T-helper 9 cell (primary cell): ENCODE measurements at regions not wholly inside any gene's neighbourhood (a gene's known extent, or its start where the extent isn't known, plus 50 kb on each side); places are given as distances from the start of the nearest gene placed in this dataset.
"Not testable (repeated sequence)": the region's sequence is repeated elsewhere in the genome, so short reads cannot be mapped to it uniquely, and the experiment has no call there.

ENCODE experiments used
- DNase-seq: peaks from one replicate; pipeline ENCODE4 v3.0.0-alpha.2; 2020

DNA sequence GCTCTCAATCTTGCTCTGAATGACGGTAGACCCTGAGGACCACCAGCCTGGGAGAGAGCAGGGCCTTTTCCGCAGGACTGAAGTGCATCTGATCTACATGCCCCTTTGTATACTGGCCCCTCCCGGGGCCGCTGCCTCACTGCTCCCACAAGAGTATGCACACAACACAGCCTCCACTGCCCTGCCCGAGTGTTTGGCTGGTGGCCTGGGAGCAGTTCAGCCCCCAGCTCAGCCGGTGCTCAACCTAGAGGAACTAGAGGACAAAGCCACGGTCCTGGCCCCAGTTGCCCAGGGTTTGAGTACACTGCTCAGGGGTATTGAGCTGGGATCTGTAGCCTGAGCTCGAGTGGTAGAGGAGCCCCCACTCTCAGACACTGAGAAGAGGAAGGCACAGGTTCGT is 118.9 kb upstream of the CAB39 start:
- DNase-seq = no peak

DNA sequence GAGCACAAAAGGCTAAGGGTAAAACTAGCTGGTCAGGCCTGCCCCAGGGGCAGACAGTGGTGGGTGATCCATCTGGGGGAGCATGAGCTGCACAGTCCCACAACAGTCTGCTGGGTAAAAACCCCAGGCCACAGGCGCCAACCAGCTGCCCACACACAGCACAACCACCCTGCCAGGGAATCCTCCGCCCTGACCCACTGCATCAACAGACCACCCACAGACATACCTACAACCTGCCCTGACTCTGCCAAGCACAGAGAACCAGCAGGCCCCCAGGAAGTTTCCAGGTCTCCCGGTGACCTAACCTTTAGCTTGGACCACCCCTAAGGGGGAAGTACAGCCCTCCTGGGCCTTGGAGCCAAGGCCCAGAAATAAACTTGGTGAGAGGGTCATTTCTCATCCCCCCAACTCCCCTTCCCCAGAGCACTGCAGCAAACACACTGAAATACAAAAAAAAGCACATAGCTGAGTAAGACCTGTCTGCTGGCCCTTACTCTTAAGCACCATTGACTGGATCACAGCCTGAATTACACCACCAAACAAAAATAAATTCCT is 118.3 kb upstream of the CAB39 start:
- DNase-seq = no peak

DNA sequence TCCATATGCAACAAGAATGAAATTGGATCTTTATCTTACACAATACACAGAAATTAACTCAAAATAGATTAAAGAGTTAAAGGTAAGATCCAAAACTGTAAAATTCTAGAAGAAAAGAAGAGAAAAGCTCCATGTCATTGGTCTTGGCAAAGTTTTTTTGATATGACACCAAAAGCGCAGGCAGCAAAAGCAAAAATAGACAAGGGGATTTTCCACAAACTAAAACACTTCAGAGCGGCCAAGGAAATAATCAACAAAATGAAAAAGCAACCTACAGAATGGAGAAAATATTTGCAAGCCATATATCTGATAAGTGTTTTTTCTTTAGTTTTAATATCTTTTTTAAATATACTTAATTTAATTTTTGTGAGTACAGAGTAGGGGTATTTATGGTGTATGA is 112.8 kb upstream of the CAB39 start:
- no peak for DNase-seq

DNA sequence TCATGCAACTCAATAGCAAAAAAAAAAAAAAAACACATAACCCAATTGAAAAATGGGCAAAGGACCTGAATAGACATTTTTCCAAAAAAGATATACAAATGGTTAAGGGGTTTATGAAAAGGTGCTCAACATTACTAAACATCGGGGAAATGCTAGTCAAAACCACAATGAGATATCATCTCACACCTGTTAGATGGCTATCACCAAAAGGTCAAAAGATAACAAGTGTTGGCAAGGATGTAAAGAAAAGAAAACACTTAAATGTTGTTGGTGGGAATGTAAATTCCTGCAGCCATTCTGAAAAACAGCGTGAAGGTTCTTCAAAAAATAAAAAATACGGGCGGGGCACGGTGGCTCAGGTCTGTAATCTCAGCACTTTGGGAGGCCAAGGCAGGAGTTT is 112.4 kb upstream of the CAB39 start:
- DNase-seq = no peak

DNA sequence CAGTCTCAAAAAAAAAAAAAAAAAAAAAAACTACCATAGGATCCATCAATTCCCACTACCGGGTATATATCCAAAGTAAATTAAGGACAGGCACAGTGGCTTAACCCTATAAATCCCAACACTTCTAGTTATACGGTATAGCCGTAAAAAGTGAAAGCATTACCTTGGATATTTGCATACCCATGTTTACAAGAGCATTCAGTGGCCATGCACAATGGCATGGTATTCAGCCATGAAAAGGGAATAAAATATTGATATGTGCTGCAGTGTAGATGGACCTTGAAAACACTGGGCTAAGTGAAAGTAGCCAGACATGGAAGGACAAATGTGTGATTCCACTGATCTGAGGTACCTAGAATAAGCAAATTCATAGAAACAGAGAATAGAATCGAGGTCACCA is 111.8 kb upstream of the CAB39 start:
- DNase-seq = no peak

DNA sequence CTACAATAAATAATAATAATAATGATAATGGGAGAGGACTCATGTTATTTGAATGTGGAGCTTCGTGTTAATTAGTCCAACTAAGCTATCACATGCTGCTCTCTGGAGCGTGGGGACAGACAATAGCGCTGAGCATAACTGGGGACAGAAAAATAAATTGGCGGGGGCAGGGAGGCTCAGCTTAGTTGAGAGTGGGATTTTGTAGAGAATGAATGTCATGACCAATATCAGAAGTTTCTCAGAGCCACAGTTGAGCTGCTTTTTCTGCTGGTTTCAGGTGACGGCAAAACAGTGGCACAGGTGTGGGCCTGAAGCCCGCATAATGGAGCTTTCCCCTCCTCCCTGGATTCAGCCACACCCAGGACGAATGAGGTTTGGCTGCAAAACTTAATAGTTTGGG is 111.1 kb upstream of the CAB39 start:
- no peak for DNase-seq

DNA sequence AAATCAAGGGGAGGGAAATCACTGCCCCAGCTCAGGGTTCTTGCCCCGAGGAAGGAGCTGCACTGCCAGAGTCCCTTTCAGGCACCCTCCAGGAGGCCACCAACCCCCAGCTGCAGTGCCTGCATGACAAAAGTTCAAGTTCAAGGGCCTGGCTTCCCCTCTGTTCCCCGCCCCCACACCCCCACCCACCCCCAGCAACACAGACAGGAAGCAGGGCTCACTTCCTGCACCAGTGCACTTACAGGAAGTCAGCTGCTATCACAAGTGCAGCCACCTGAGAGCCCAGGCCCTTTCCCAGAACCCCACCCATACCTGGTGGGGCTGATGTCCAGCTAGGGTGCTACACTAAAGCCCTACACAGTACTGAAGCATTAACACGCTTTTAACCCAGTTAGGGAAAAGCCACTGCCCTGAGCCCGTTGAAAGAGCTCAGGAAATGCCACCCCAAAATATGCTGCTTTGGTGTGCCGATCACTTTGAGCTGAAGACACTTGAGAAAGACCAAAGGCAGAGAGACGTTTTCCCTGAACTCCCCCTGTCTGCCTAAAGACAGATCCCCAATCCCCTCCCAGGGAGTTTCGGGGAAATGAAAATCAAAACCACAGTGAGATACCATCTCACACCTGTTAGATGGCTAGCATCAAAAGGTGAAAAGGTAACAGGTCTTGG is 109.9 kb upstream of the CAB39 start:
- peak; percentile 29 for DNase-seq

DNA sequence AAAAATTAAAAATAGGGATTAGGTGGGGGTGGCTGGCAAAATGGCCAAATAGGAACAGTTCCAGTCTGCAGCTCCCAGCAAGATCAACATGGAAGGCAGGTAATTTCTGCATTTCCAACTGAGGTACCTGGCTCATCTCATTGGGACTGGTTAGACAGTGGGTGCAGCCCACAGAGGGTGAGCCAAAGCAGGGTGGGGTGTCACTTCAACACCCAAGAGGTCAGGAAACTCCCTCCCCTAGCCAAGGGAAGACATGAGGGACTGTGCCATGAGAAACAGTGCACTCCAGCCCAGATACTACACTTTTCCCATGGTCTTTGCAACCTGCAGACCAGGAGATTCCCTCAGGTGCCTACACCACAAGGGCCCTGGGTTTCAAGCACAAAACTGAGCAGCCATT is 109.3 kb upstream of the CAB39 start:
- DNase-seq = not testable (repeated sequence)

DNA sequence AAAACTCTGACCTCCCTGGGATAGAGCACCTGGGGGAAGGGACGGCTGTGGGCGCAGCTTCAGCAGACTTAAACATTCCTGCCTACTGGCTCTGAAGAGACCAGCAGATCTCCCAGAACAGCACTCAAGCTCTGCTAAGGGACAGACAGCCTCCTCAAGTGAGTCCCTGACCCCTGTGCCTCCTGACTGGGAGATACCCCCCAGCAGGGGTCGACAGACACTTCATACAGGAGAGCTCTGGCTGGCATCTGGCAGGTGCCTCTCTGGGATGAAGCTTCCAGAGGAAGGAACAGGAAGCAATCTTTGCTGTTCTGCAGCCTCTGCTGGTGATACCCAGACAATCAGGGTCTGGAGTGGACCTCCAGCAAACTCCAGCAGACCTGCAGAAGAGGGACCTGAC is 108.5 kb upstream of the CAB39 start:
- DNase-seq = not testable (repeated sequence)

DNA sequence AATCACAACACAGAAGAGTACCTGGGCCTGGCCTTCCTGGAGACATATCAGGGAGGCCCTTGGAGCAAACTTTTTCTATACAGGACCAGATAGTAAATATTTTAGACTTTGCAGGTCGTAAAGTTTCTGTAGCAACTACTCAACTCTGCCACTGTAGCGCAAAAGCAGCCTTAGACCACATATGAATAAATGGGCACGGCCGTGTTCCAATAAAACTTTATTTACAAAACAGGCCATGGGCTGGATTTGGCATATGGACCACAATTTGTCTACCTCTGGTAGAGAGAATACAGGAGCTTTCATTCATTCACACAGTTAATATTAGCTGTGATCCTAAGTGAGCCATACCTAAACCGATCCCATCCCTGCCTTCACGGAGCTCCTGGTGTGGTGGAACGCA is 98.6 kb upstream of the CAB39 start:
- DNase-seq = no peak

DNA sequence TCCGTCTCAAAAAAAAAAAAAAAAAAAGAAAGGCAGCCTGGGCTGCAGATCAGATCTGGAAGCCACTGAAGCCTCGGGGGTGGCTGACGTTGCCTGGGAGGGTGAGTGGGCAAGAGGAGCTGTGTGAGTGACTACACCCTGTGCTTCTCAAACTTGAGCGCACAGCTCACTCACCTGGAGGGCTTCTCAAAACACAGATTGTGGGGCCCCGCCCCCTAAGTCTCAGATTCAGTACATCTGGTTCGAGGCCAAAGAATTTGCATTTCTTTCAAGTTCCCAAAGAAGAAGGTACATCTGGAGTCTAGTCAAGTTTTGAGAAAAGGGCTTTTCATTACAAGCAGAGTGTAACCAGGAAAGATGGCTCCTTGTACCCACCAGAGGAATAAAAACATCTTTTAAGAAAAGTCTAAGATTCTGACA is 97.7 kb upstream of the CAB39 start:
- no peak for DNase-seq

DNA sequence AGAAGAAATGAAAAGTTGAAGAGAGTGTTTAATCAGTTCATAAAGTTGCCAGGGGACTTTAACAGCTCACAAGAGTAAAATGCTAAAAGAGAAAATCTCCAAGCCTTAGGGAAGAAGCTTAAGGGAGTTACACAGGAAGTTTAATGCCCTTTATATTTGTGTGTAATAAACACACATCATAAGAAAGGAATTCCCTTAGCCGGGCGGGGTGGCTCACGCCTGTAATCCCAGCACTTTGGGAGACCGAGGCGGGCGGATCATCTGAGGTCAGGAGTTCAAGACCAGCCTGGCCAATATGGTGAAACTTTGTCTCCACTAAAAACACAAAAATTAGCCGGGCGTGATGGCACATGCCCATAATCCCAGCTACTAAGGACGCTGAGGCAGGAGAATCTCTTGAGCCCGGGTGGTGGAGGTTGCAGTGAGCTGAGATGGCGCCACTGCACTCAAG is 95.4 kb upstream of the CAB39 start:
- DNase-seq = not testable (repeated sequence)

DNA sequence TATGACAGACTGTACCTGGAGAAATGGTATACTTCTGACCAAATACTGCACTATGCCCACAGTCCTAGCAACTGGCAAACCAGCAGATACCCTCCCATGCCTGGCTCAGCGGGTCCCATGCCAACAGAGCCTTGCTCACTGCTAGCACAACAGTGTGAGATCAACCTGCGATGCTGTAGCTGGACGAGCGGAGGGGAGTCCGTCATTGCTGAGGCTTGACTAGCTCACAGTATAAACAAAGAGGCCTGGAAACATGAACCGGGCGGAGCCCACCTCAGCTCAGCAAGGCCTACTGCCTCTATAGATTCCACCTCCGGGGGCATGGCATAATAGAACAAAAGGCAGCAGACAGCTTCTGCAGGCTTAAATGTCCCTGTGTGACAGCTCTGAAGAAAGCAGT is 93.2 kb upstream of the CAB39 start:
- DNase-seq = no peak

DNA sequence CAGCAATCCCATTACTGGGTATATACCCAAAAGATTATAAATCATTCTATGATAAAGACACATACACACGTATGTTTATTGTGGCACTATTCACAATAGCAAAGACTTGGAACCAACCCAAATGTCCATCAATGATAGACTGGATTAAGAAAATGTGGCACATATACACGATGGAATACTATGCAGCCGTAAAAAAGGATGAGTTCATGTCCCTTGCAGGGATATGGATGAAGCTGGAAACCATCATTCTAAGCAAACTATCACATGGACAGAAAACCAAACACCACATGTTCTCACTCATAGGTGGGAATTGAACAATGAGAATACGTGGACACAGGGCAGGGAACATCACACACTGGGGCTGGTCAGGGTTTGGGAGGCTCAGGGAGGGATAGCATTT is 87.4 kb upstream of the CAB39 start:
- not testable (repeated sequence) for DNase-seq

DNA sequence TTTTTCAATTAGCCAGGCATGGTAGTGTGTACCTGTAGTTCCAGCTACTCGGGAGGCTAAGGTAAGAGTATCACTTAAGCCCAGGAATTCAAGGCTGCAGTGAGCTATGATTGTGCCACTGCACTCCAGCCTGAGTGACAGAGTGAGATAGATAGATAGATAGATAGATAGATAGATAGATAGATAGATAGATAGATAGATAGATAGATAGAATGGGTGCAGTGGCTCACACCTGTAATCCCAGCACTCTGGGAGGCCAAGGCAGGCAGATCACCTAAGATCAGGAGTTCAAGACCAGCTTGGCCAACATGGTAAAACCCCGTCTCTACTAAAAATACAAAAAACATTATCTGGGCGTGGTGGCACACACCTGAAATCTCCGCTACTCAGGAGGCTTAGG is 85.6 kb upstream of the CAB39 start:
- not testable (repeated sequence) for DNase-seq

DNA sequence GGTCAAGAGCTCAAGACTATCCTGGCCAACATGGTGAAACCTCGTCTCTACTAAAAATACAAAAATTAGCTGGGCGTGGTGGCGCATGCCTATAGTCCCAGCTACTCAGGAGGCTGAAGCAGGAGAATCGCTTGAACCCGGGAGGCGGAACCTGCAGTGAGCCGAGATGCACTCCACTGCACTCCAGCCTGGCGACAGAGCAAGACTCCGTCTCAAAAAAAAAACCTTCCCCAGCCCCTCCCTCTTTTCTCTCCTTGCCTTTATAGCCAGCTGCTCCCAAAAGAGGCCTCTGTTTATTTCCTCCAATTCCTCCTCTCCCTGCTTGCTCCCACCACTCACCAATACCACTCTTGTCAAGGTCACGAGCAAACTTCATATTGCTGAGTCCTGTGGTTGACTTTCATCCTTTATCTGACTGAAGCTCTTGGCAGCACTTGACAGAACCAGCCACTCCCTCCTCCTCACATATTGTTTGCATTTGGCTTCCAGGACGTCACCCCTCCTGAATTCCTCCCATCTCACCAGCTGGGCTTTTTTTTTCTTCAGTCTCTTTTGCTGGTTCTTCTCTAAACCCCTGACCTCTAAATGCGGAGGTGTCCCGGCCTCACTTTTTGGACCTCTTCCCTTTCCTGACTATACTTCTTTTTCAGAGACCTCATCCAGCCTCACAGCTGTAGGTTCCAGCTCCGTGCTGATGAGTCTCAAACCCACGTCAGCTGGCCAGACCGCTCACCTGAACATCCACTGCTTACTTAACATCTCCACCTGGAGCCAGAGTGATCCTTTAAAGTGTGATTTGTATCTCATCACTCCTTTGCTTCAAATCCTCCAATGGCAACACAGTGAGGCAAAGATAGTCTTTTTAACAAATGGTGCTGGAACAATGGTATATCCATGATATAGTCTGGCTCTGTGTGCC is 84.6 kb upstream of the CAB39 start:
- no peak for DNase-seq

DNA sequence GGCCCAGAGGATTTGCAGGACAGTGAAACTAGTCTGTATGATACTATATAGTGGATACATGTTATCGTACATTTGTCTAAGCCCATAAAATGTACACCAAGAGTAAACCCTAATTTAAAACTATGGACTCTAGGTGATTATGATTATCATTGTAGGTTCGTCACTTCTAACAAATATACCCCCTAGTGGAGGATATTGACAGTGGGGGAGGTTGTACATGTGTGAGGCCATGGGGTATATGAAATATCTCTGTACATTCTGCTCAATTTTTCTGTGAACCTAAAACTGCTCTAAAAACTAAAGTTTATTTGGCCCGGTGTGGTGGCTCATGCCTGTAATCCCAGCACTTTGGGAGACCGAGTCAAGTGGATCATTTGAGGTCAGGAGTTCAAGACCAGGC is 81.2 kb upstream of the CAB39 start:
- no peak for DNase-seq

DNA sequence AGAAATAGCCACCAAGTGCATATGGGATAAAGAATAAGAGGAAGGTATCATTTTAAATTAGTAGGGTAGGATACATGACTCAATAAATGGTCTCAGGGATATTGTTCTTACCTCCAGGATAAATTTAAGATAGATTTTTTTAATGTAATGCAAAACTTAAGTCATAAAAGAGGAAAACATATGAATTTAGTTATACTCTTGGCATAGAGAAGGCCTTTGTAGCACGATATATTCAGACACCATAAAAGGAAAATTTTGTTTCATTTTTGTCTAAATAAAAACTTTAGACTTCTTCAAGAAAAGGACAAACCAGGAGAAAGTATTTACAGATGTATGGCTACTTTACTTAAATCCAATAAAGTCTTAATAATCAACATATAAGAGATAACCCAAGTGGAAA is 78.5 kb upstream of the CAB39 start:
- DNase-seq = no peak

DNA sequence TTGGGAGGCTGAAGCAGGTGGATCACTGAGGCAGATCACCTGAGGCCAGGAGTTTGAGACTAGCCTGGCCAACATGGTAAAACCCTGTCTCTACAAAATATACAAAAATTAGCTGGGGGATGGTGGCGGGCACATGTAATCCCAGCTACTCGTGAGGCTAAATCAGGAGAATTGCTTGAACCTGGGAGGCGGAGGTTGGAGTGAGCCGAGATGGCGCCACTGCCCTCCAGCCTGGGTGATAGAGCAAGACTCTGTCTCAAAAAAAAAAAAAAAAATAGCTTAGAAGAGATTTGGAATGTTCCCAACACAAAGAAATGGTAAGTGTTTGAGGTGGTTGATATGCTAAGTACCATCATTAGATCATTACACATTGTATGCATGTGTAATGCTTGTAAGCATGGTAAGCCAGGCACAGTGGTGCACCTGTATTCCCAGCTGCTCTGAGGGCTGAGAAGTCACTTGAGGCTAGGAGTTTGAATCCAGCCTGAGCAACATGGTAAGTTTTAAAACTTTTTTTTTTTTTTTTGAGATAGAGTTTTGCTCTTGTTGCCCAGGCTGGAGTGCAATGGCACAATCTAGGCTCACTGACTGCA is 77.8 kb upstream of the CAB39 start:
- DNase-seq = not testable (repeated sequence)

DNA sequence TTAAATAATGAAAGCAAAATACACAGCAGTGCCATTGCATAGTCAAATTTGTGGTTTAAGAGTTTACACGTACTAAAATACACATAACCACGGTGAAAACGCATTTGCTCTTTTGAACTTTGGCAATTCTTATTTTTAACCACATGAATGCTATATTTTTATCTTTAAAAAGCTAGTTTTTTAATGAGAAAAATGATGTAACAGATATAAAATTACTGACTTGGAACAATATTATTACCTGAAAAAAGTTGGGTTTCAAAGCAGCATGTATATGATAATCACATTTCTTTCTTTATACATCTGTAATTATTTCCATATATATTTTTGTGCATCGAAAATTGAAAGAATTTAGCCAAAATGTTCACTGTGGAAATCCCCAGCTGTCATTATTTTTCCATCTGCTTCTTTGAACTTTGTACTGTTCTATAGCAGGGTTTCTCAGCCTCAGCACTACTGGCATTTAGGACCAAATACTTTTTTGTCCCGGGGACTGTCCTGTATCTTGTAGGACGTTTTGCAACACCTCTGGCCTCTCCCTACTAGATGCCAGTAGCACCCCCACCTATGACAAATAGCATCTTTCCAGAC is 75.9 kb upstream of the CAB39 start:
- DNase-seq = no peak

DNA sequence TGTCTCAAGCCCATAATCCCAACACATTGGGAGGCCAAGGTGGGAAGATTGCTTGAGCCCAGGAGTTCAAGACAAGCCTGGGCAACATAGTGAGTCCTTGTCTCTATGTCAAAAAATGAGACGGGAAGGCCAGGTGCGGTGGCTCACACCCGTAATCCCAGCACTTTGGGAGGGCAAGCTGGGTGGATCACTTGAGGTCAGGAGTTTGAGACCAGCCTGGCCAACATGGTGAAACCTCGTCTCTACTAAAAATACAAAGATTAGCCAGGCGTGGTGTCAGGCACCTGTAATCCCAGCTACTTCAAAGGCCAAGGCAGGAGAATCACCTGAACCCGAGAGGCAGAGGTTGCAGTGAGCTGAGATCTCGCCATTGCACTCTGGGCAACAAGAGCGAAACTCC is 75.2 kb upstream of the CAB39 start:
- not testable (repeated sequence) for DNase-seq

DNA sequence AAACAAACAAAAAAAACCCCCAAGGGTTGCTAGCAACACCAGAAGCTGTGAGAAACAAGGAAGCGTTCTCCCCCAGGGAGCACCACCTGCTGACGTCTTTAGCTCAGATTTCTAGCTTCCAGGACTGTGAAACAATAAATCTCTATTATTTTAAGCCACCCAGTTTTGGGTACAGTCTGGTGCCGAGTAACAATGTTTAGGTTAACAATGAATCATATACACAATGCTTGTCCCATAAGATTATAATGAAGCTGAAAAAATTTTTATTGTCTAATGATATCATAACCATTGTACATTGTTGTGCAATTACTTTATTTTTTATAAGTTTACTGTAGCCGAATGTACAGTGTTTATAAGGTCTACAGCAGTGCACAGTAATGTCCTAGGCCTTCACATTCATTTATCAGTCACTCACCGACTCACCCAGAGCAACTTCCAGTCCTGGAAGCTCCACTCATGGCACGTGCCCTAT is 72.1 kb upstream of the CAB39 start:
- DNase-seq = no peak

DNA sequence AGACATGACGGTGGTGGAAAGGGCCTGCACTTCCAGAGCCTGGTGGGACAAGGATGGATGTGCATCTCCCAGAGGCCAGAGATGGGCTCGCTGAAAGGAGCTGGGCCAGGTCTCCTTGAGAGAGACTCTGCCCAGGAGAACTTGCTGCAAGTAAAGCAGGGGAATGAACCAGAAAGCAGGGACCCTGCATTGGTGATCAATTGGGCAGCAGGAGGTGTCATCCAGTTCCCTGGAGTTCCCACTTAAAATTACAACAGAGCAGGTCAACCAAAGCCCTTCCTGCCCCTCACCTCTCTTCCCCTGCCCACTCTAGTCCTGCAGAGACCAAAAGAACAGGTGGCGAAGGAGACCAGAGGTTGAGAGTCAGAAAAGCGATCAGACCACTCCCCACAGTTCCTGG is 69.7 kb upstream of the CAB39 start:
- DNase-seq = no peak
